IMR-90 (cell line): ENCODE measurements at regions not wholly inside any gene's neighbourhood (a gene's known extent, or its start where the extent isn't known, plus 50 kb on each side); places are given as distances from the start of the nearest gene placed in this dataset.

Experiments used
- ATAC-seq: fragments of 200-7000 bp; cut with Tn5 transposase; 2 replicates; pipeline ENCODE4 v1.9.1; 2020; ENCODE audit warnings: low read depth, mild to moderate bottlenecking, moderate library complexity
- BruUV-seq: library from RNA; stranded (reverse); fragments of 400-500 nt; replicated peaks from 2 replicates; lab custom pipeline; 2021; lab: Mats Ljungman, UMichigan
- CTCF ChIA-PET: fragments of 300-600 bp; formaldehyde crosslinking; extraction: SDS; loops from one replicate; lab custom pipeline; 2021; ENCODE audit warnings: antibody characterized with exemption; lab: Yijun Ruan, JAX
- POLR2A ChIA-PET: fragments of 300-600 bp; sonication (Branson Sonifier 250); formaldehyde crosslinking; loops from one replicate; lab custom pipeline; 2022; ENCODE audit warnings: antibody characterized with exemption; ENCODE audit not compliant: unreplicated experiment; lab: Charles Lee
- DNase-seq: peaks from one replicate; pipeline ENCODE4 v3.0.0; 2013
- H2AFZ ChIP-seq: replicated peaks from 2 replicates; pipeline ENCODE3; 2013; ENCODE audit warnings: low read length, mild to moderate bottlenecking; ENCODE audit not compliant: poor library complexity
- H2AK5ac ChIP-seq: 2 replicates; pipeline ENCODE4 v1.6.1; 2013; ENCODE audit warnings: low read depth, low read length, inconsistent platforms
- H2AK9ac ChIP-seq: replicated peaks from 2 replicates; pipeline ENCODE3; 2013; ENCODE audit warnings: mild to moderate bottlenecking, low read depth, low read length, moderate library complexity; ENCODE audit not compliant: poor library complexity
- H2BK120ac ChIP-seq: 2 replicates; pipeline ENCODE4 v1.6.1; 2013; ENCODE audit warnings: low read depth, low read length, inconsistent platforms
- H2BK15ac ChIP-seq: 3 replicates; pipeline ENCODE4 v1.6.1; 2013; ENCODE audit warnings: low read depth, low read length, inconsistent platforms
- H2BK20ac ChIP-seq: 2 replicates; pipeline ENCODE4 v1.6.1; 2013; ENCODE audit warnings: low read depth, mild to moderate bottlenecking, inconsistent platforms, low read length, moderate library complexity
- H2BK5ac ChIP-seq: 2 replicates; pipeline ENCODE4 v1.6.1; 2013; ENCODE audit warnings: mild to moderate bottlenecking, low read depth, low read length, inconsistent platforms; ENCODE audit not compliant: poor library complexity, severe bottlenecking
- H3K14ac ChIP-seq: replicated peaks from 2 replicates; pipeline ENCODE4 v1.6.1; 2013; ENCODE audit warnings: low read depth, low read length, inconsistent platforms
- H3K18ac ChIP-seq: 2 replicates; pipeline ENCODE4 v1.6.1; 2013; ENCODE audit warnings: low read depth, low read length, control low read depth
- H3K23ac ChIP-seq: 2 replicates; pipeline ENCODE4 v1.6.1; 2013; ENCODE audit warnings: low read depth, low read length, inconsistent platforms
- H3K27ac ChIP-seq: 2 replicates; pipeline ENCODE4 v1.5.1; 2013; ENCODE audit warnings: mild to moderate bottlenecking, control low read depth, low read length; ENCODE audit not compliant: insufficient read depth
- H3K27me3 ChIP-seq: 2 replicates; pipeline ENCODE4 v1.6.1; 2013; ENCODE audit warnings: low read length; ENCODE audit not compliant: control insufficient read depth, insufficient read depth
- H3K36me3 ChIP-seq: 2 replicates; pipeline ENCODE4 v1.6.1; 2013; ENCODE audit warnings: low read length, mixed read lengths; ENCODE audit not compliant: control insufficient read depth, insufficient read depth
- H3K4ac ChIP-seq: 2 replicates; pipeline ENCODE4 v1.6.1; 2013; ENCODE audit warnings: low read depth, low read length, inconsistent platforms
- H3K4me1 ChIP-seq: 2 replicates; pipeline ENCODE4 v1.6.1; 2013; ENCODE audit warnings: low read length, mixed read lengths; ENCODE audit not compliant: control insufficient read depth, insufficient read depth
- H3K4me2 ChIP-seq: 2 replicates; pipeline ENCODE4 v1.6.1; 2013; ENCODE audit warnings: low read depth, mild to moderate bottlenecking, control low read depth, low read length, moderate library complexity
- H3K4me3 ChIP-seq: 2 replicates; pipeline ENCODE4 v1.5.1; 2013; ENCODE audit warnings: low read depth, mild to moderate bottlenecking, control low read depth, low read length, moderate library complexity; ENCODE audit not compliant: insufficient read depth
- H3K56ac ChIP-seq: 2 replicates; pipeline ENCODE4 v1.6.1; 2013; ENCODE audit warnings: low read length, inconsistent platforms; ENCODE audit not compliant: insufficient read depth; ENCODE audit errors: extremely low read depth
- H3K79me1 ChIP-seq, 2 experiments: 2 replicates each; pipeline ENCODE4 v1.6.1; 2013; ENCODE audit warnings: low read length in 2 of 2, inconsistent platforms in 1 of 2, low read depth in 1 of 2
- H3K9ac ChIP-seq: 2 replicates; pipeline ENCODE4 v1.6.1; 2013; ENCODE audit warnings: low read depth, low read length, control low read depth
- H3K9me1 ChIP-seq: 2 replicates; pipeline ENCODE4 v1.6.1; 2013; ENCODE audit warnings: low read length, inconsistent platforms; ENCODE audit not compliant: insufficient read depth
- H3K9me3 ChIP-seq: 2 replicates; pipeline ENCODE4 v1.6.1; 2013; ENCODE audit warnings: low read length; ENCODE audit not compliant: control insufficient read depth, insufficient read depth
- H4K20me1 ChIP-seq: 2 replicates; pipeline ENCODE4 v1.6.1; 2013; ENCODE audit warnings: low read length, inconsistent platforms; ENCODE audit not compliant: insufficient read depth
- H4K5ac ChIP-seq: 2 replicates; pipeline ENCODE4 v1.6.1; 2013; ENCODE audit warnings: mild to moderate bottlenecking, low read depth, low read length, control low read depth
- H4K8ac ChIP-seq, 2 experiments: 2 replicates each; pipeline ENCODE4 v1.6.1; 2013; ENCODE audit warnings: low read depth in 2 of 2, low read length in 2 of 2, control low read depth in 1 of 2, inconsistent platforms in 1 of 2
- H4K91ac ChIP-seq: 2 replicates; pipeline ENCODE4 v1.6.1; 2013; ENCODE audit warnings: low read depth, low read length, inconsistent platforms; ENCODE audit not compliant: insufficient read depth
- BHLHE40 ChIP-seq: fragments of 150-350 bp; IDR thresholded peaks from 2 replicates; pipeline ENCODE4 v1.6.1; 2016; ENCODE audit warnings: mild to moderate bottlenecking, low read depth, low read length
- CEBPB ChIP-seq: IDR thresholded peaks from 2 replicates; pipeline ENCODE4 v1.6.1; 2012; ENCODE audit warnings: low read depth, low read length, improper control_type of control experiment
- CHD1 ChIP-seq: IDR thresholded peaks from 2 replicates; pipeline ENCODE4 v1.6.1; 2012; ENCODE audit warnings: low read depth, low read length, improper control_type of control experiment
- FOS ChIP-seq: fragments of 150-350 bp; IDR thresholded peaks from 2 replicates; pipeline ENCODE4 v1.6.1; 2016; ENCODE audit warnings: low read depth, low read length
- MAFK ChIP-seq: IDR thresholded peaks from 2 replicates; pipeline ENCODE4 v1.6.1; 2012; ENCODE audit warnings: low read depth, low read length, improper control_type of control experiment
- MAZ ChIP-seq: IDR thresholded peaks from 2 replicates; pipeline ENCODE4 v1.6.1; 2012; ENCODE audit warnings: low read depth, mild to moderate bottlenecking, low read length, improper control_type of control experiment, moderate library complexity, borderline replicate concordance
- MXI1 ChIP-seq: IDR thresholded peaks from 2 replicates; pipeline ENCODE4 v1.6.1; 2012; ENCODE audit warnings: low read depth, mild to moderate bottlenecking, low read length, moderate library complexity, borderline replicate concordance
- NFE2L2 ChIP-seq: fragments of 150-350 bp; IDR thresholded peaks from 2 replicates; pipeline ENCODE4 v1.6.1; 2016; ENCODE audit warnings: low read depth, mild to moderate bottlenecking, low read length
- POLR2A ChIP-seq: IDR thresholded peaks from 2 replicates; pipeline ENCODE4 v1.6.1; 2012; ENCODE audit warnings: mild to moderate bottlenecking, low read depth, low read length
- RAD21 ChIP-seq: IDR thresholded peaks from 2 replicates; pipeline ENCODE4 v1.6.1; 2012; ENCODE audit warnings: low read length, improper control_type of control experiment
- RCOR1 ChIP-seq: IDR thresholded peaks from 2 replicates; pipeline ENCODE4 v1.6.1; 2012; ENCODE audit warnings: mild to moderate bottlenecking, low read length, improper control_type of control experiment; ENCODE audit not compliant: insufficient replicate concordance
- RFX5 ChIP-seq: IDR thresholded peaks from 2 replicates; pipeline ENCODE4 v1.8.0; 2012; ENCODE audit warnings: low read depth, mild to moderate bottlenecking, low read length, moderate library complexity
- SMC3 ChIP-seq: fragments of 150-350 bp; IDR thresholded peaks from 2 replicates; pipeline ENCODE4 v1.6.1; 2016; ENCODE audit warnings: low read depth, mild to moderate bottlenecking, antibody characterized with exemption, low read length, moderate library complexity
- WGBS, 2 experiments: methylation state at CpG; one replicate each; pipeline versions ENCODE4 v1.1.5 to v1.1.7; 2013; ENCODE audit warnings: missing lambda C conversion rate in 2 of 2; ENCODE audit not compliant: insufficient read length in 1 of 2; ENCODE audit errors: extremely low coverage in 2 of 2; 5-methylcytosine and 5-hydroxymethylcytosine counted together
- dilution Hi-C: fragments of 300-500 bp; cut with HindIII; formaldehyde crosslinking; loops from one replicate; pipeline ENCODE4 v1.14.3; 2018; ENCODE audit warnings: low sequenced_read_pairs; ENCODE audit not compliant: unreplicated experiment
- in situ Hi-C: fragments of 300-500 bp; cut with MboI; formaldehyde crosslinking; loops from 3 replicates; pipeline ENCODE4 v1.14.3; 2019; ENCODE audit warnings: low sequenced_read_pairs, inconsistent platforms, mixed read lengths
- intact Hi-C: fragments of 100-400 bp; cut with micrococcal nuclease; formaldehyde crosslinking; loops from 2 replicates; pipeline ENCODE4 v1.10.0; 2022
- TF ChIP-seq, protein P1 (sequence below): conservative IDR thresholded peaks from 2 replicates; pipeline ENCODE4 v1.5.1; 2012; ENCODE audit warnings: mild to moderate bottlenecking, low read depth, low read length, improper control_type of control experiment
- TF ChIP-seq, protein P2 (sequence below): fragments of 150-350 bp; IDR thresholded peaks from 2 replicates; pipeline ENCODE4 v1.6.1; 2016; ENCODE audit warnings: low read depth, mild to moderate bottlenecking, low read length, moderate library complexity, borderline replicate concordance
- TF ChIP-seq, protein P3 (sequence below): fragments of 150-350 bp; IDR thresholded peaks from 2 replicates; pipeline ENCODE4 v1.6.1; 2017; ENCODE audit warnings: mild to moderate bottlenecking, antibody characterized with exemption, low read length, low read depth

DNA sequence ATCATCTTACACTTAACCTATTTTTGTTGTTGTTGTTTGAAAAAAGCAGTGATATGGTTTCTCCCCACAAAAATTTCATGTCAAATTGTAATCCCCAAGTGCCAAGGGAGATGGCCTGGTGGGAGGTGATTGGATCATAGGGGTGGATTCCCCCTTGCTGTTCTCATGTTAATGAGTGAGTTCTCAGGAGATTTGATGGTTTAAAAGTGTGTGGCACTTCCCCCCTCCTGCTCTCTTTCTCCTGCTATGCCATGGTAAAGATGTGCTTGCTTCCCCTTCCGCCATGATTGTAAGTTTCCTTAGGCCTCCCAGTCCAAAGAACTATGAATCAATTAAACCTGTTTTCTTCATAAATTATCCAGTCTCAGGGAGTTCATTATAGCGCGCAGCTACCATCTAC lies 1362.7 kb upstream of the FAM98A start:
- Histone ChIP-seq H4K20me1 (no peaks in the 10 kb centered on the region), H3K4ac (no peak overlapping the region), H2BK5ac (no peak overlapping the region), H3K4me3 (no peak overlapping the region), H3K23ac (no peak overlapping the region), H3K18ac (no peak overlapping the region), H2BK120ac (no peak overlapping the region), H4K91ac (no peak overlapping the region), H3K9me1 (no peaks in the 10 kb centered on the region), H3K14ac (no peak overlapping the region), H3K27me3 (no peaks in the 10 kb centered on the region), H3K36me3 (no peaks in the 10 kb centered on the region), H3K9ac (no peak overlapping the region), H4K5ac (no peak overlapping the region), H3K79me1 (no peaks in the 10 kb centered on the region), H2BK20ac (no peak overlapping the region), H3K4me1 (no peaks in the 10 kb centered on the region), H2AK5ac (no peak overlapping the region), H3K27ac (no peak overlapping the region), H3K9me3 (no peaks in the 10 kb centered on the region), H2BK15ac (no peak overlapping the region), H2AK9ac (no peak overlapping the region), H3K56ac (no peak overlapping the region), H4K8ac (no peak overlapping the region), H3K4me2 (no peak overlapping the region), H2AFZ (no peak overlapping the region)
- BruUV-seq, result no TSS peak
- WGBS, 2 experiments, result no CpG with 5 or more reads among the region's 3 CpGs
- ATAC-seq (no peak), DNase-seq (no peak)
- TF ChIP-seq SMC3 (no peak), MAZ (no peak), FOS (no peak), CEBPB (no peak), BHLHE40 (no peak), MXI1 (no peak), MAFK (no peak), POLR2A (no peak), NFE2L2 (no peak), RAD21 (no peak), RCOR1 (no peak), RFX5 (no peak), CHD1 (no peak)
- TF ChIP-seq, protein P1, sequence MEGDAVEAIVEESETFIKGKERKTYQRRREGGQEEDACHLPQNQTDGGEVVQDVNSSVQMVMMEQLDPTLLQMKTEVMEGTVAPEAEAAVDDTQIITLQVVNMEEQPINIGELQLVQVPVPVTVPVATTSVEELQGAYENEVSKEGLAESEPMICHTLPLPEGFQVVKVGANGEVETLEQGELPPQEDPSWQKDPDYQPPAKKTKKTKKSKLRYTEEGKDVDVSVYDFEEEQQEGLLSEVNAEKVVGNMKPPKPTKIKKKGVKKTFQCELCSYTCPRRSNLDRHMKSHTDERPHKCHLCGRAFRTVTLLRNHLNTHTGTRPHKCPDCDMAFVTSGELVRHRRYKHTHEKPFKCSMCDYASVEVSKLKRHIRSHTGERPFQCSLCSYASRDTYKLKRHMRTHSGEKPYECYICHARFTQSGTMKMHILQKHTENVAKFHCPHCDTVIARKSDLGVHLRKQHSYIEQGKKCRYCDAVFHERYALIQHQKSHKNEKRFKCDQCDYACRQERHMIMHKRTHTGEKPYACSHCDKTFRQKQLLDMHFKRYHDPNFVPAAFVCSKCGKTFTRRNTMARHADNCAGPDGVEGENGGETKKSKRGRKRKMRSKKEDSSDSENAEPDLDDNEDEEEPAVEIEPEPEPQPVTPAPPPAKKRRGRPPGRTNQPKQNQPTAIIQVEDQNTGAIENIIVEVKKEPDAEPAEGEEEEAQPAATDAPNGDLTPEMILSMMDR, result no peak
- TF ChIP-seq, protein P2, sequence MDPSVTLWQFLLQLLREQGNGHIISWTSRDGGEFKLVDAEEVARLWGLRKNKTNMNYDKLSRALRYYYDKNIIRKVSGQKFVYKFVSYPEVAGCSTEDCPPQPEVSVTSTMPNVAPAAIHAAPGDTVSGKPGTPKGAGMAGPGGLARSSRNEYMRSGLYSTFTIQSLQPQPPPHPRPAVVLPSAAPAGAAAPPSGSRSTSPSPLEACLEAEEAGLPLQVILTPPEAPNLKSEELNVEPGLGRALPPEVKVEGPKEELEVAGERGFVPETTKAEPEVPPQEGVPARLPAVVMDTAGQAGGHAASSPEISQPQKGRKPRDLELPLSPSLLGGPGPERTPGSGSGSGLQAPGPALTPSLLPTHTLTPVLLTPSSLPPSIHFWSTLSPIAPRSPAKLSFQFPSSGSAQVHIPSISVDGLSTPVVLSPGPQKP, result no peak
- TF ChIP-seq, protein P3, sequence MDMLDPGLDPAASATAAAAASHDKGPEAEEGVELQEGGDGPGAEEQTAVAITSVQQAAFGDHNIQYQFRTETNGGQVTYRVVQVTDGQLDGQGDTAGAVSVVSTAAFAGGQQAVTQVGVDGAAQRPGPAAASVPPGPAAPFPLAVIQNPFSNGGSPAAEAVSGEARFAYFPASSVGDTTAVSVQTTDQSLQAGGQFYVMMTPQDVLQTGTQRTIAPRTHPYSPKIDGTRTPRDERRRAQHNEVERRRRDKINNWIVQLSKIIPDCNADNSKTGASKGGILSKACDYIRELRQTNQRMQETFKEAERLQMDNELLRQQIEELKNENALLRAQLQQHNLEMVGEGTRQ, result no peak
- CTCF ChIA-PET, result no interaction called here
- in situ Hi-C loops (no loop called here), dilution Hi-C loops (no loop called here), intact Hi-C loops (no loop called here)
- POLR2A ChIA-PET, result no interaction called here
